Left lung (tissue), 4 donors: ENCODE measurements at regions not wholly inside any gene's neighbourhood (a gene's known extent, or its start where the extent isn't known, plus 50 kb on each side); places are given as distances from the start of the nearest gene placed in this dataset.

ENCODE experiments used
- ATAC-seq: fragments of 200-7000 bp; cut with Tn5 transposase; one replicate; pipeline ENCODE4 v1.9.1; 2020; ENCODE audit warnings: moderate library complexity
- DNase-seq, 4 donors: peaks; one replicate each; pipeline ENCODE4 v3.0.0-alpha.2; 2013 to 2020
- H3K27ac ChIP-seq, 2 donors: fragments of 200-600 bp; sonication (generic) in 1 of 2; one replicate each; pipeline versions ENCODE4 v1.5.0 to v1.8.0; 2020 to 2021
- H3K27me3 ChIP-seq, 2 donors: fragments of 200-600 bp; sonication (generic) in 1 of 2; one replicate each; pipeline versions ENCODE4 v1.5.0 to v1.8.0; 2020 to 2021
- H3K36me3 ChIP-seq, 2 donors: fragments of 200-600 bp; sonication (generic) in 1 of 2; one replicate each; pipeline versions ENCODE4 v1.5.0 to v1.8.0; 2020 to 2021
- H3K4me1 ChIP-seq, 2 donors: fragments of 200-600 bp; one replicate each; pipeline ENCODE4 v1.8.0; 2021
- H3K4me3 ChIP-seq, 2 donors: fragments of 200-600 bp; sonication (generic) in 1 of 2; one replicate each; pipeline versions ENCODE4 v1.5.0 to v1.8.0; 2020 to 2021; ENCODE audit warnings: mild to moderate bottlenecking in 1 of 2
- H3K9me3 ChIP-seq, 2 donors: fragments of 200-600 bp; sonication (generic) in 1 of 2; one replicate each; pipeline versions ENCODE4 v1.5.0 to v1.8.0; 2020 to 2021
- CTCF ChIP-seq, 2 donors: fragments of 200-600 bp; sonication (generic) in 1 of 2; IDR thresholded peaks; one replicate each; pipeline versions ENCODE4 v1.5.0 to v1.8.0; 2021; ENCODE audit warnings: antibody characterized with exemption in 2 of 2
- intact Hi-C, 2 donors: fragments of 100-400 bp; cut with DNase I; formaldehyde crosslinking; loops; one replicate each; pipeline versions ENCODE4 v1.11.2 to v1.14.2; 2022
- donor health status: DM: no; HTN: yes; CAD: no.
- donor health status: DM: no; HTN: no; CAD: no.

- TF ChIP-seq CTCF (IDR thresholded peaks at IDR 0.05), result no peak
Measured at GRCh38 chr11:71305451-71306125, 53.2 kb upstream of the SHANK2 start.

DNA sequence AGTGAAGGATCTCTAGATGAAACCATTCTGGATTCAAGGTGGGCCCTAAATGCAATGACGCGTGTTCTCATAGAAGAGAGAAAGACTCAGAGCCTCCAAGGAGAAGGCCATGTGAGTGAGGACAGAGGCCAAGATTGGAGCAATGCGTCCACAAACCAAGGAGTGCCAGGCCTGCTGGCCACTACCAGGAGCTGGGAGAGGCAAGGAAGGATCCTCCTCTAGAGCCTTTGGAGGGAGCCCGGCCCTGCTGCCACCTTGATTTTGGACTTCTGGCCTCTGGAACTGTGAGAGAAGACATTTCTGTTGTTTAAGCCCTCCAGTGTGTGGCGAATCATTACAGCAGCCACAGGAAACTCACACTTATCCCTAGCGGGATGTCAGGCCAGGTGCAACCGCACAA lies 52.7 kb upstream of the SHANK2 start:
- H3K36me3 ChIP-seq, result no peaks in the 10 kb centered on the region
- H3K27ac ChIP-seq, result no peak overlapping the region
- H3K27me3 ChIP-seq, result peaks cover 0 to 13% of the 10 kb centered on the region in 2 donors
- no peak for TF ChIP-seq CTCF (IDR thresholded peaks at IDR 0.05)
- ATAC-seq (no peak), DNase-seq (peak in 1 of 4 donors; percentile 9)
- H3K4me1 ChIP-seq, result no peaks in the 10 kb centered on the region
- no peaks in the 10 kb centered on the region for H3K9me3 ChIP-seq
- H3K4me3 ChIP-seq, result no peak overlapping the region
- intact Hi-C loops, result no loop called here

More at GRCh38 chr11:71305451-71306125, 53.2 kb upstream of the SHANK2 start:
- H3K27me3 ChIP-seq, result peaks cover 0 to 13% of the 10 kb centered on the region in 2 donors
- DNase-seq, result peak in 1 of 4 donors; percentile 19
- no peaks in the 10 kb centered on the region for H3K4me1 ChIP-seq
- ATAC-seq, result no peak
- H3K36me3 ChIP-seq, result no peaks in the 10 kb centered on the region
- H3K4me3 ChIP-seq, result no peak overlapping the region
- intact Hi-C loops, result no loop called here
- no peak overlapping the region for H3K27ac ChIP-seq
- H3K9me3 ChIP-seq, result no peaks in the 10 kb centered on the region

DNA sequence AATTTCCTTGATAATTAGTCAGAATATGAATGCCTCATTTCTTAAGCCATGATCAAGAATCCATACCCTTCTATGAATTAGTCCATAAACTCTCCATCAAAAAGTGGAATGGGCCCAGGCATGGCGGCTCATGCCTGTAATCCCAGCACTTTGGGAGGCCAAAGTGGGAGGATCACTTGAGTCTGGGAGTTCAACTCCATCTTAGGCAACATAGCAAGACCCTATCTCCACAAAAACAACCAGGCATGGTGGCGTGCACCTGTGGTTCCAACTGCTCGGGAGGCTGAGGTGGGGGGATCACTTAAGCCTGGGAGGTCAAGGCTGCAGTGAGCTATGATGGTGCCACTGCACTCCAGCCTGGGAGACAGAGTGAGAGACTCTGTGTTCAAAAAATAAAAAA lies 52.1 kb upstream of the SHANK2 start:
- intact Hi-C loops, result no loop called here
- TF ChIP-seq CTCF (IDR thresholded peaks at IDR 0.05), result no peak
- H3K27me3 ChIP-seq, result peaks cover 0 to 13% of the 10 kb centered on the region in 2 donors
- DNase-seq (no peak), ATAC-seq (no peak)
- no peak overlapping the region for H3K4me3 ChIP-seq
- no peaks in the 10 kb centered on the region for H3K36me3 ChIP-seq
- H3K27ac ChIP-seq, result no peak overlapping the region
- no peaks in the 10 kb centered on the region for H3K9me3 ChIP-seq
- H3K4me1 ChIP-seq, result no peaks in the 10 kb centered on the region

DNA sequence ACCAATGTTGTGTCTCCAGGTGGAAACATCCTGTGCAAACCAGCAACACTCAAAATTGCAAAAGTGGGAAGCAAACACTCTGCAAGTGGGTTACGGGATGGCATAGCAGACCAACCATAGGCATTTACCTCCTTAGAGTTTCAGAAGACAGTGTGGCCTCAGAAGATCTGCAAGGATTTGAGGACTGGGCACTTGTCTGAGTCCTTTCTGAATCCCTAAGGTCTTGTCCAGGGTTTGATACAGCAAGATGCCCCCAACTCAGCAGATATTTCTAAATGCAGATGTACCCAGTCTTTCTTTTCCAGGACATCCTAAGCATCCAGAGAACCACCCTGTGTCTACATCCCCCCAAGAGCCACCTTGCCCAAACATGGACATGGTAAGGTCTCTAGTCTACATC lies 51.7 kb upstream of the SHANK2 start:
- no peak for ATAC-seq
- no peak overlapping the region for H3K27ac ChIP-seq
- H3K4me1 ChIP-seq, result no peaks in the 10 kb centered on the region
- no peaks in the 10 kb centered on the region for H3K9me3 ChIP-seq
- no peak overlapping the region for H3K4me3 ChIP-seq
- DNase-seq, result no peak
- H3K36me3 ChIP-seq, result no peaks in the 10 kb centered on the region
- no peak for TF ChIP-seq CTCF (IDR thresholded peaks at IDR 0.05)
- H3K27me3 ChIP-seq, result peaks cover 0 to 13% of the 10 kb centered on the region in 2 donors
- intact Hi-C loops, result no loop called here

DNA sequence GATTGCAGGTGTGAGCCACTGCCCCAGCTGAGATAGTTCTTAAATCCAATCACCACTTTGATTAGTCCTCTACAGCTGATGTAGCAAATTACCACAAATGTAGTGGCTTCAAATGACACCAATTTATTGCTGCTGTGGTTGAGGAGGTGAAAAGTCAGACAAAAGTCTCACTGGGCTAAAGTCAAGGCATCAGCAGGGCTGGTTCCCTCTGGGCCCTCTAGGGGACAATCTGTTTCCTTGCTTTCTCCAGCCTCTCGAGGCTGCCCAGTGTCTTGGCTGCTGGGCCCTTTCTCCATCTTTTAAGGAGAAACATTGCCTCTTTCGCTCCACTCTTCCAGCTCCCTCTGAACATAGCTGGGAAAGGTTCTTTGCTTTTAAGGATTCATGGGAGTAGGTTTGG lies 50.5 kb upstream of the SHANK2 start:
- H3K27me3 ChIP-seq, result peaks cover 0 to 13% of the 10 kb centered on the region in 2 donors
- intact Hi-C loops, result no loop called here
- H3K4me3 ChIP-seq, result no peak overlapping the region
- H3K4me1 ChIP-seq, result no peaks in the 10 kb centered on the region
- H3K27ac ChIP-seq, result no peak overlapping the region
- no peak for TF ChIP-seq CTCF (IDR thresholded peaks at IDR 0.05)
- DNase-seq (peak in 1 of 4 donors; percentile 10), ATAC-seq (no peak)
- no peaks in the 10 kb centered on the region for H3K9me3 ChIP-seq
- H3K36me3 ChIP-seq, result no peaks in the 10 kb centered on the region
